Activated T-helper 1 cell treated with anti-CD3 and anti-CD28 coated beads, Interleukin-12 subunit alpha, Interleukin-12 subunit beta, Interleukin-2, Interleukin-4 antibody, amounts not matched to agents 30 ng/mL and 10 ng/mL and 1 ng/mL, durations not matched to agents 14 hours and 24 hours and 36 hours (primary cell): ENCODE measurements at regions not wholly inside any gene's neighbourhood (a gene's known extent, or its start where the extent isn't known, plus 50 kb on each side); places are given as distances from the start of the nearest gene placed in this dataset.
"Not testable (repeated sequence)": the region's sequence is repeated elsewhere in the genome, so short reads cannot be mapped to it uniquely, and the experiment has no call there.

Experiments used
- DNase-seq: peaks from one replicate; pipeline ENCODE4 v3.0.0; 2021; ENCODE audit warnings: low spot score
- H3K27ac Mint-ChIP-seq: one replicate; pipeline ENCODE4 v1.8.0; 2021; ENCODE audit warnings: mild to moderate bottlenecking, mixed read lengths
- H3K27me3 Mint-ChIP-seq: one replicate; pipeline ENCODE4 v1.8.0; 2022; ENCODE audit warnings: mild to moderate bottlenecking, moderate library complexity, mixed read lengths; ENCODE audit not compliant: insufficient read depth
- H3K36me3 Mint-ChIP-seq: one replicate; pipeline ENCODE4 v1.8.0; 2021; ENCODE audit warnings: low read depth, mixed read lengths
- H3K4me1 Mint-ChIP-seq: one replicate; pipeline ENCODE4 v1.8.0; 2021; ENCODE audit warnings: low read depth, mixed read lengths
- H3K4me3 Mint-ChIP-seq: one replicate; pipeline ENCODE4 v1.8.0; 2021; ENCODE audit warnings: mild to moderate bottlenecking, moderate library complexity, mixed read lengths
- H3K9me3 Mint-ChIP-seq: one replicate; pipeline ENCODE4 v1.8.0; 2021; ENCODE audit warnings: mixed read lengths
- intact Hi-C: fragments of 100-400 bp; cut with micrococcal nuclease; formaldehyde crosslinking; loops from one replicate; pipeline ENCODE4 v1.15.1; 2024

GRCh38 chr15:66982816-66983215 lies 82.6 kb upstream of the SMAD3 start:
- no peak overlapping the region for H3K27ac Mint-ChIP-seq
- no peaks in the 10 kb centered on the region for H3K36me3 Mint-ChIP-seq
- no peak overlapping the region for H3K4me3 Mint-ChIP-seq
- peaks cover 20% of the 10 kb centered on the region for H3K27me3 Mint-ChIP-seq
- no peaks in the 10 kb centered on the region for H3K4me1 Mint-ChIP-seq
- no peak for DNase-seq
- intact Hi-C loops: no loop called here
- H3K9me3 Mint-ChIP-seq: no peaks in the 10 kb centered on the region

GRCh38 chr15:66985653-66986052 lies 79.7 kb upstream of the SMAD3 start:
- H3K36me3 Mint-ChIP-seq: no peaks in the 10 kb centered on the region
- H3K9me3 Mint-ChIP-seq: peaks cover 7% of the 10 kb centered on the region
- DNase-seq: no peak
- no peak overlapping the region for H3K27ac Mint-ChIP-seq
- H3K4me1 Mint-ChIP-seq: no peaks in the 10 kb centered on the region
- H3K27me3 Mint-ChIP-seq: peaks cover 24% of the 10 kb centered on the region
- intact Hi-C loops: no loop called here
- no peak overlapping the region for H3K4me3 Mint-ChIP-seq

- Mint-ChIP-seq H3K9me3 (peaks cover 7% of the 10 kb centered on the region), H3K27me3 (peaks cover 20% of the 10 kb centered on the region), H3K36me3 (no peaks in the 10 kb centered on the region), H3K27ac (no peak overlapping the region), H3K4me1 (no peaks in the 10 kb centered on the region), H3K4me3 (no peak overlapping the region)
- no peak for DNase-seq
- intact Hi-C loops: no loop called here
Measured at GRCh38 chr15:66986951-66987350, 78.5 kb upstream of the SMAD3 start.

- Mint-ChIP-seq H3K4me1 (no peaks in the 10 kb centered on the region), H3K9me3 (peaks cover 9% of the 10 kb centered on the region), H3K4me3 (no peak overlapping the region), H3K36me3 (no peaks in the 10 kb centered on the region), H3K27ac (no peak overlapping the region), H3K27me3 (peaks cover 20% of the 10 kb centered on the region)
- no peak for DNase-seq
- intact Hi-C loops: no loop called here
Measured at GRCh38 chr15:66993090-66993489, 72.3 kb upstream of the SMAD3 start.

GRCh38 chr15:66993874-66994696 lies 71.3 kb upstream of the SMAD3 start:
- H3K9me3 Mint-ChIP-seq: peaks cover 12% of the 10 kb centered on the region
- no peak overlapping the region for H3K4me3 Mint-ChIP-seq
- no peak overlapping the region for H3K27ac Mint-ChIP-seq
- H3K4me1 Mint-ChIP-seq: no peaks in the 10 kb centered on the region
- DNase-seq: no peak
- H3K27me3 Mint-ChIP-seq: peaks cover 20% of the 10 kb centered on the region
- intact Hi-C loops: no loop called here
- peaks cover 2% of the 10 kb centered on the region for H3K36me3 Mint-ChIP-seq

GRCh38 chr15:66994927-66995656 lies 70.3 kb upstream of the SMAD3 start:
- DNase-seq: no peak
- Mint-ChIP-seq H3K4me3 (no peak overlapping the region), H3K27ac (no peak overlapping the region), H3K36me3 (peaks cover 2% of the 10 kb centered on the region), H3K4me1 (no peaks in the 10 kb centered on the region), H3K9me3 (peaks cover 11% of the 10 kb centered on the region), H3K27me3 (peaks cover 18% of the 10 kb centered on the region)
- intact Hi-C loops: no loop called here

GRCh38 chr15:66996094-66996493 lies 69.3 kb upstream of the SMAD3 start:
- H3K4me3 Mint-ChIP-seq: no peak overlapping the region
- H3K9me3 Mint-ChIP-seq: peaks cover 11% of the 10 kb centered on the region
- intact Hi-C loops: no loop called here
- DNase-seq: no peak
- H3K4me1 Mint-ChIP-seq: no peaks in the 10 kb centered on the region
- no peak overlapping the region for H3K27ac Mint-ChIP-seq
- H3K27me3 Mint-ChIP-seq: peaks cover 17% of the 10 kb centered on the region
- peaks cover 2% of the 10 kb centered on the region for H3K36me3 Mint-ChIP-seq

GRCh38 chr15:66997212-66997611 lies 68.2 kb upstream of the SMAD3 start:
- Mint-ChIP-seq H3K9me3 (peaks cover 11% of the 10 kb centered on the region), H3K4me3 (no peak overlapping the region), H3K36me3 (peaks cover 2% of the 10 kb centered on the region), H3K27ac (no peak overlapping the region), H3K4me1 (no peaks in the 10 kb centered on the region), H3K27me3 (peaks cover 19% of the 10 kb centered on the region)
- DNase-seq: no peak
- intact Hi-C loops: no loop called here

GRCh38 chr15:66998234-66998633 lies 67.2 kb upstream of the SMAD3 start:
- H3K36me3 Mint-ChIP-seq, intact Hi-C loops, H3K4me1 Mint-ChIP-seq, H3K27ac Mint-ChIP-seq, DNase-seq, H3K4me3 Mint-ChIP-seq: not testable (repeated sequence)
- H3K9me3 Mint-ChIP-seq: peaks cover 11% of the 10 kb centered on the region
- H3K27me3 Mint-ChIP-seq: peaks cover 12% of the 10 kb centered on the region

- H3K4me3 Mint-ChIP-seq: no peak overlapping the region
- H3K36me3 Mint-ChIP-seq: peaks cover 2% of the 10 kb centered on the region
- H3K9me3 Mint-ChIP-seq: peaks cover 11% of the 10 kb centered on the region
- H3K27me3 Mint-ChIP-seq: peaks cover 12% of the 10 kb centered on the region
- intact Hi-C loops: no loop called here
- H3K4me1 Mint-ChIP-seq: no peaks in the 10 kb centered on the region
- no peak for DNase-seq
- H3K27ac Mint-ChIP-seq: no peak overlapping the region
Measured at GRCh38 chr15:66999046-66999968, 66.1 kb upstream of the SMAD3 start.

- Mint-ChIP-seq H3K27ac (no peak overlapping the region), H3K27me3 (peaks cover 12% of the 10 kb centered on the region), H3K9me3 (peaks cover 11% of the 10 kb centered on the region), H3K4me1 (no peaks in the 10 kb centered on the region), H3K4me3 (no peak overlapping the region), H3K36me3 (peaks cover 2% of the 10 kb centered on the region)
- no peak for DNase-seq
- intact Hi-C loops: no loop called here
Measured at GRCh38 chr15:67000896-67001295, 64.5 kb upstream of the SMAD3 start.

GRCh38 chr15:67002368-67002767 lies 63.0 kb upstream of the SMAD3 start:
- H3K27me3 Mint-ChIP-seq: peaks cover 14% of the 10 kb centered on the region
- H3K4me1 Mint-ChIP-seq: no peaks in the 10 kb centered on the region
- H3K27ac Mint-ChIP-seq: no peak overlapping the region
- H3K4me3 Mint-ChIP-seq: no peak overlapping the region
- peaks cover 11% of the 10 kb centered on the region for H3K9me3 Mint-ChIP-seq
- no peak for DNase-seq
- peaks cover 2% of the 10 kb centered on the region for H3K36me3 Mint-ChIP-seq
- intact Hi-C loops: no loop called here
